Mesendoderm (in vitro differentiated cells): ENCODE measurements at regions not wholly inside any gene's neighbourhood (a gene's known extent, or its start where the extent isn't known, plus 50 kb on each side); places are given as distances from the start of the nearest gene placed in this dataset.

ENCODE experiments used
- DNase-seq: peaks from one replicate; pipeline ENCODE4 v3.0.0; 2013
- H2AK5ac ChIP-seq: 2 replicates; pipeline ENCODE4 v1.6.1; 2013; ENCODE audit warnings: low read length, inconsistent platforms
- H2BK120ac ChIP-seq: 2 replicates; pipeline ENCODE4 v1.6.1; 2013; ENCODE audit warnings: low read depth, mild to moderate bottlenecking, low read length, moderate library complexity, mixed read lengths
- H2BK15ac ChIP-seq: replicated peaks from 2 replicates; pipeline ENCODE4 v1.6.1; 2013; ENCODE audit warnings: low read depth, mild to moderate bottlenecking, moderate library complexity
- H2BK5ac ChIP-seq: 2 replicates; pipeline ENCODE4 v1.6.1; 2013; ENCODE audit warnings: low read length, inconsistent platforms
- H3K18ac ChIP-seq: 2 replicates; pipeline ENCODE4 v1.6.1; 2013; ENCODE audit warnings: mild to moderate bottlenecking, low read length, mixed read lengths
- H3K23ac ChIP-seq: one replicate; pipeline ENCODE4 v1.6.1; 2013; ENCODE audit warnings: low read length
- H3K27ac ChIP-seq: 2 replicates; pipeline ENCODE4 v1.5.1; 2013; ENCODE audit warnings: low read depth, mild to moderate bottlenecking, inconsistent platforms, low read length, moderate library complexity
- H3K27me3 ChIP-seq: 2 replicates; pipeline ENCODE4 v1.6.1; 2013; ENCODE audit warnings: low read length, control low read depth, mild to moderate bottlenecking, inconsistent platforms; ENCODE audit not compliant: insufficient read depth, poor library complexity
- H3K36me3 ChIP-seq: 2 replicates; pipeline ENCODE4 v1.6.1; 2013; ENCODE audit warnings: low read length, inconsistent platforms; ENCODE audit not compliant: control insufficient read depth, insufficient read depth
- H3K4ac ChIP-seq: one replicate; pipeline ENCODE4 v1.6.1; 2013; ENCODE audit warnings: low read depth, mild to moderate bottlenecking, low read length, moderate library complexity
- H3K4me1 ChIP-seq: 2 replicates; pipeline ENCODE4 v1.6.1; 2013; ENCODE audit warnings: low read depth, low read length, inconsistent platforms; ENCODE audit not compliant: control insufficient read depth
- H3K4me2 ChIP-seq: 2 replicates; pipeline ENCODE4 v1.6.1; 2013; ENCODE audit warnings: low read length
- H3K4me3 ChIP-seq: 2 replicates; pipeline ENCODE4 v1.5.1; 2013; ENCODE audit warnings: mild to moderate bottlenecking, low read length
- H3K56ac ChIP-seq: one replicate; pipeline ENCODE4 v1.6.1; 2013; ENCODE audit warnings: low read length
- H3K79me1 ChIP-seq: 2 replicates; pipeline ENCODE4 v1.6.1; 2013; ENCODE audit warnings: low read length, inconsistent platforms
- H3K79me2 ChIP-seq: 2 replicates; pipeline ENCODE4 v1.6.1; 2013; ENCODE audit warnings: mild to moderate bottlenecking, low read length; ENCODE audit not compliant: control insufficient read depth, insufficient read depth
- H3K9ac ChIP-seq: 2 replicates; pipeline ENCODE4 v1.6.1; 2013; ENCODE audit warnings: low read length, inconsistent platforms
- H4K5ac ChIP-seq: one replicate; pipeline ENCODE4 v1.6.1; 2013; ENCODE audit warnings: low read length
- H4K8ac ChIP-seq: one replicate; pipeline ENCODE4 v1.6.1; 2013; ENCODE audit warnings: low read depth, mild to moderate bottlenecking, control low read depth, low read length, moderate library complexity
- WGBS: extraction: QIAGEN DNeasy Blood & Tissue Kit; methylation state at CpG from one replicate; pipeline ENCODE4 v1.1.7; 2013; ENCODE audit warnings: low lambda C conversion rate, missing lambda C conversion rate; ENCODE audit not compliant: insufficient coverage; ENCODE audit errors: extremely low coverage; 5-methylcytosine and 5-hydroxymethylcytosine counted together

DNA sequence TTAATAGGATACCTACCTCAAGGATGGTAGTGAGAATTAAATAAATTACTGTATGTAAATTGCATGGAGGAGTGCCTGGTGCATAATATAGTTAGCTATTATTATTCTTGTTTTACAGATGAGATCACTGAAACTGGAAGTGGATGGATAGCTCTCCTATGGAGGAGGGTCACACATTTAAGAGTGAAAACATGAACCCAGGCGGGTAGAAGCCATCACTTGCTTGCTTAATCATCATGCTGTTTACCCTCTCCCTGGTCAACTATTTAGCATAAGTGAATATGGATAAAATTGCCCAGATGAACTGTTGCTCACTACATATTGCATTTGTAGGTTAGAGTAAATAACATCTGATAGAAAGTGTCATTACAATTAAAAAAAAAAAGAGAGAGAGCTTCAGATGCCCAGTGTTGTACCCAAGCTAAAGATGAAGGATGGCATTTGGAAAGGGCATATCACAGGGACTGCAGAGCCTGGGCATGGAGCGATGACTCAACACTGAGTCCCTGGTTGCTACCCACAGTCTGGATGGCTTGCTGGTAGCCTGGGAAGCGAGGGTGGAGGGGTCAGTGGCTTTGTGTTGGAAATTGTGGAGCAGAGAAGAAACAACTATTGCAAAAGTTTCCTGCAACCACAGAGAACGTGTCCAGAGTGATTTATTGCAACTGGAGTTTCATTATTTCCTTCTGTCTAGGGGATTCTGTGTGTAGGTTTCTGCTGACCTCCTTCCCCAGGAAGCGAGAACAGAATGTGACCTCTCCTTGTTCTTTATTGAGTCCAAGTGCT is 414.4 kb downstream of the SHISA9 start:
- Histone ChIP-seq H3K18ac (no peak overlapping the region), H3K9ac (no peak overlapping the region), H3K4ac (no peak overlapping the region), H4K8ac (no peak overlapping the region), H2BK15ac (no peak overlapping the region), H2BK5ac (no peak overlapping the region), H3K23ac (no peak overlapping the region), H3K79me1 (no peaks in the 10 kb centered on the region), H3K56ac (no peak overlapping the region), H3K36me3 (no peaks in the 10 kb centered on the region), H2AK5ac (no peak overlapping the region), H3K27me3 (no peaks in the 10 kb centered on the region), H3K4me3 (no peak overlapping the region), H4K5ac (peak overlapping the region; percentile 8), H3K79me2 (no peaks in the 10 kb centered on the region), H3K4me2 (no peak overlapping the region), H2BK120ac (no peak overlapping the region), H3K4me1 (peaks cover 2% of the 10 kb centered on the region), H3K27ac (no peak overlapping the region)
- DNase-seq, result no peak
- WGBS, result no CpG with 5 or more reads among the region's 5 CpGs

DNA sequence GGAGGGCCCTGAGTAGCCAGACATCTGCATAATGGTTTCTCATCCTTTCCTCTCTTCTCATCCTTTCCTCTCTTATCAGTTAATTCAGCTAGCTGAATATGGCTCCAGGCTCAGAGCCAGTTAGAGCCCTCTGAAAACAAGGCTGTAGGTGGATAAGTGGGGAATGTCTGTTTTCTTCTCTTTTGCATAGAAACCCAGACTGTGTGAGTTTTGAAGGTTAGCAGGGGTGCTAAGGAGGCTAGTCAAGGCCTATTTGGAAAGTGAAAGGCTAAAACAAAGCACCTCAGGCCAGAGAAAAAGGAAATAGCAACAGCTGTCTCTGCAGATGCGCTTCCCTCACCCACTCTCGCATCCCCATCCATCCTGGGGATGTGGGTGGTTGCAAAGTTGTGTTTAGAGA is 420.9 kb downstream of the SHISA9 start:
- peak; percentile 95 for DNase-seq
- no peaks in the 10 kb centered on the region for H3K36me3 ChIP-seq
- no peak overlapping the region for H4K8ac ChIP-seq
- no peaks in the 10 kb centered on the region for H3K27me3 ChIP-seq
- no peak overlapping the region for H3K56ac ChIP-seq
- no peak overlapping the region for H2BK120ac ChIP-seq
- H3K4me2 ChIP-seq, result no peak overlapping the region
- no peak overlapping the region for H2BK15ac ChIP-seq
- no peak overlapping the region for H2AK5ac ChIP-seq
- no CpG with 5 or more reads among the region's 2 CpGs for WGBS
- no peak overlapping the region for H4K5ac ChIP-seq
- H3K9ac ChIP-seq, result no peak overlapping the region
- no peaks in the 10 kb centered on the region for H3K79me2 ChIP-seq
- no peaks in the 10 kb centered on the region for H3K79me1 ChIP-seq
- no peak overlapping the region for H3K23ac ChIP-seq
- no peak overlapping the region for H3K4ac ChIP-seq
- H3K27ac ChIP-seq, result no peak overlapping the region
- peaks cover 19% of the 10 kb centered on the region for H3K4me1 ChIP-seq
- H3K18ac ChIP-seq, result no peak overlapping the region
- no peak overlapping the region for H2BK5ac ChIP-seq
- H3K4me3 ChIP-seq, result no peak overlapping the region

DNA sequence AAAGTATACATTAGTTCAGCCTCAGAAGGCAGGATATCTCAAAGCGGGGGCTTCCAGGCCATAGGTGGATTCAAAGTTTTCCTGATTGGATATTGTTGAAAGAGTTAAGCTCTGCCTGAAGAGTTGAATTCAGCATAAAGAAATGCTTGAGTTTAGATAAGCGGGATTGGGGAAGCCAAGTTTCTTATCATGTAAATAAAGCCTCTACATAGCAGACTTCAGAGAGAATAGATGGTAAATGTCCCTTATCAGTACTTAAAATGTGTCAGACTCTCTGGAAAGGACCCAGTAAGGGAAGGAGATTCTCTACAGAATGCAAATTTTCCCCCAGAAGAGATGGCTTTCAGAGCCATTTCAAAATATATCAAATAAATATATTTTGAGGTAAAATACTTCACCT is 423.5 kb downstream of the SHISA9 start:
- Histone ChIP-seq H4K8ac (no peak overlapping the region), H2BK120ac (peak overlapping the region; percentile 92), H3K9ac (peak overlapping the region; percentile 37), H3K4me1 (peaks cover 19% of the 10 kb centered on the region), H3K23ac (no peak overlapping the region), H3K4ac (peak overlapping the region; percentile 98), H2BK5ac (peak overlapping the region; percentile 99), H3K79me2 (no peaks in the 10 kb centered on the region), H3K79me1 (no peaks in the 10 kb centered on the region), H3K4me3 (no peak overlapping the region), H2AK5ac (peak overlapping the region; percentile 99), H3K18ac (no peak overlapping the region), H3K56ac (peak overlapping the region; percentile 80), H3K27me3 (no peaks in the 10 kb centered on the region), H3K27ac (peak overlapping the region; percentile 80), H2BK15ac (no peak overlapping the region), H3K36me3 (no peaks in the 10 kb centered on the region), H4K5ac (peak overlapping the region; percentile 77), H3K4me2 (no peak overlapping the region)
- DNase-seq, result peak; percentile 92
- no CpG with 5 or more reads among the region's 2 CpGs for WGBS

DNA sequence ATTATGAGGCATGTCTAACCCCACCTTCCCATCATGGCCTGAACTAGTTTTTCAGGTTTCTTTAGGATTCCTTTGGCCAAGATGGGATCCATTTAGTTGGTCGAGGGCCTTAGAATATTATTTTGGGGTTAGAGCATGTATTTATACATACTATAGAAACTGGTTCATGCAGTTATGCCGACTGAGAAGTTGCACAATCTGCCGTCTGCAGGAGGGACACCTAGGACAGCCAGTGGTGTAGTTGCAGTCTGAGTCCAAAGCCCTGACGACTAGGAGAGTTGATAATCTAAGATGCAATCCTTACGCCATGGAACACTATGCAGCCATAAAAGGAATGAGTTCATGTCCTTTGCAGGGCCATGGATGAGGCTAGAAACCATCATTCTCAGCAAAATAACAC is 424.0 kb downstream of the SHISA9 start:
- Histone ChIP-seq H2BK120ac (peak overlapping the region; percentile 92), H4K5ac (peak overlapping the region; percentile 17), H3K4ac (peak overlapping the region; percentile 98), H3K56ac (peak overlapping the region; percentile 80), H3K9ac (no peak overlapping the region), H3K79me2 (no peaks in the 10 kb centered on the region), H3K27me3 (no peaks in the 10 kb centered on the region), H2BK15ac (no peak overlapping the region), H3K79me1 (no peaks in the 10 kb centered on the region), H2BK5ac (peak overlapping the region; percentile 99), H3K23ac (no peak overlapping the region), H3K4me1 (peaks cover 19% of the 10 kb centered on the region), H3K18ac (peak overlapping the region; percentile 61), H3K4me3 (no peak overlapping the region), H3K36me3 (no peaks in the 10 kb centered on the region), H3K27ac (peak overlapping the region; percentile 80), H2AK5ac (peak overlapping the region; percentile 99), H3K4me2 (no peak overlapping the region), H4K8ac (no peak overlapping the region)
- no CpG with 5 or more reads among the region's 5 CpGs for WGBS
- DNase-seq, result no peak

DNA sequence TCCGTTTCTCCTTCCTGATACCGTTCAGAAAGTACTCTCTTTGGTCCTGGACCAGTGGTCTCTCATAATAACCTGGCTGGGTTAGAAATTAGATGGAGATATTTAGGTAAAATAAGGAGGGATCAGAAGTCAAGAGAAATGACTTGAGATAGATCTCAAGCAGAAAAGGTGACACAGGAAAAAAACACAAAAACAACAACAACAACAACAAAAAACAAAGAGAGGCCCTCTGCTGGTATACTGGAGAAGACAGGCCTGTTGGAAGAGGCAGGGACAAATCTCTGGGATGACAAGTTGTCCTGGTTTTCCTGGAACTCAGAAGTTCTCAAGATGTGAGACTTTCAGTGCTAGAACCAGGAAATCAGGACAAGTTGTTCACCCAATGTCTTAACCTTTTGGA is 430.5 kb downstream of the SHISA9 start:
- peak; percentile 51 for DNase-seq
- Histone ChIP-seq H2AK5ac (peak overlapping the region; percentile 40), H3K18ac (peak overlapping the region; percentile 85), H3K36me3 (no peaks in the 10 kb centered on the region), H4K8ac (no peak overlapping the region), H3K56ac (peak overlapping the region; percentile 43), H3K4me2 (no peak overlapping the region), H2BK15ac (peak overlapping the region; percentile 3), H3K27ac (no peak overlapping the region), H3K79me2 (no peaks in the 10 kb centered on the region), H2BK120ac (no peak overlapping the region), H3K27me3 (no peaks in the 10 kb centered on the region), H3K4ac (peak overlapping the region; percentile 85), H3K23ac (no peak overlapping the region), H3K79me1 (no peaks in the 10 kb centered on the region), H4K5ac (no peak overlapping the region), H2BK5ac (peak overlapping the region; percentile 71), H3K9ac (no peak overlapping the region), H3K4me1 (no peaks in the 10 kb centered on the region), H3K4me3 (no peak overlapping the region)
- no CpG with 5 or more reads among the region's 2 CpGs for WGBS
